HG03354 (cell line): ENCODE measurements at regions not wholly inside any gene's neighbourhood (a gene's known extent, or its start where the extent isn't known, plus 50 kb on each side); places are given as distances from the start of the nearest gene placed in this dataset.

ENCODE experiments used
- ATAC-seq: cut with Tn5 transposase; IDR thresholded peaks from one replicate; pipeline ENCODE4 v1.9.1; 2021; ENCODE audit warnings: mild to moderate bottlenecking; ENCODE audit not compliant: unreplicated experiment, poor library complexity, severe bottlenecking

DNA sequence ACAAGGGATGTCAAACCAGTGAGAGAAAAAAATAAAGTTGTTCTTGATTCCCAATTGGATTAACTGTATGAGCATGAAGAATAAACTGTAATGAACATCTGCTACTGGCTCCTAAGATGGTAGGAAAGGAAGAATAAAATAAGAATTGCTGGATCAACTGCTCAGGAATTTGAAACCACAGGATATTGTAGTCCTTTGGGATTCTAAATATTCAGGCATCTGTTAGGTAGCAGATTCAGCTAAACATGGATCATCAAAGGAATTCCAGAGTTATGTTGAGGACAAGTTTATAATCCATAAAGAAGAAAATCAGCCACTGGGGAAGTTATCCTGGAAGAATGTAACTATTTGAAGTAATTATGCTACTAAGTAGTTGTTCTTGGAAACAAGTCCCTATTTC lies 65.8 kb downstream of the ISL1 start:
- ATAC-seq: no peak

DNA sequence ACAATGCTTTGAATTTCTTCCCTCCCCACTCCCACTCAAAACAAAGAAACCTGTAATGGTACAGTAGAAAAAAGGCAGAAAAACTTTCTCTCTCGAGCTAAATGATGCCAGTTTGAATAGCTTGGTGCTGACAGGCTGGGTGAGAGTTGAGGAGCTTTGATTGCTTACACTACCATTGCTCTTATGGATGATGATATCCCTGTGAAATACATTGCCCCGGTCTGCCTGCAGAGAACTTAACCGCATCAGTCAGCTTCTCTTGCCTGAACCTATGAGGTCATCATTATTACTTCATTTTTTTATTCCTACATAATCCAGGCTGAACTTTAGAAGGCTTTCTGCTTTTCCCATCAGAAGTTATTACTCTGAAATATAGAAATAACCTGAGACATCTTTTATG lies 69.3 kb downstream of the ISL1 start:
- ATAC-seq: no peak

DNA sequence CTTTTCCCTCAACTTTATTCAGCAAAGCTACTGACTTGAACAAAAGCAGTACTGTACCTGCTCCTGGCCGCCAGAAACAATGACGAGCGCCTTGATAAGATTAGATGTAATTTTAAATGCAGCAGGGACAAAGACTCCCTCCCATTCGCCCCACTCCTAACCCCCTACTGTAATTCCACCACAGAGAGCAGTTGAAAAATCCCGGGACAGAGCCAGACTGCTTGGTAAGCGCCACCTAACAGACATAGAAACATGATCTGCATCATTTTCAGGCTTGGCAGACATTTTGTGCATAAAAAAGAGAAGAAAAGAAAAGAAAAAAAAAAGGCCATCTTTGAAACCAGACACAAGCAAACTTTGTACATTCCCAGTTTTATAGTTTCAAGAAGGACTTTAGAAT lies 81.9 kb downstream of the ISL1 start:
- no peak for ATAC-seq

DNA sequence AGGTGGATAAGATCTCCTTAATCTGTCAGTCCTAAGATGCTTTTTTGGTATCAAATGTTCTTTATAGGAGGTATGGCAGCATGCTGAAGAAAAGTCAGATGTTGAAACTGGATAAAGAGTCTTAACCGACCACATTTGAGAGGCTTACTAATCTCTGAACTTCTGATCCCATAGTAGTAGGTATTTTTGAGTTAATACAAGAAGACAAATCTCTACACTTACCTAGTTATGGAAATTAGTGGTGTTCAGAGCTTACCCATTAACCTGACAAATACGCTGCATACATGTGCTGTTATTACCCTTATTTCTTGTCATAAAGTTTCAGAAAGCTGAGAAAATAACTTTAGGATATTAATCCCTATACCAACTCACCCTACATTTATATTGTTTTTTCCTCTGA lies 83.0 kb downstream of the ISL1 start:
- no peak for ATAC-seq

DNA sequence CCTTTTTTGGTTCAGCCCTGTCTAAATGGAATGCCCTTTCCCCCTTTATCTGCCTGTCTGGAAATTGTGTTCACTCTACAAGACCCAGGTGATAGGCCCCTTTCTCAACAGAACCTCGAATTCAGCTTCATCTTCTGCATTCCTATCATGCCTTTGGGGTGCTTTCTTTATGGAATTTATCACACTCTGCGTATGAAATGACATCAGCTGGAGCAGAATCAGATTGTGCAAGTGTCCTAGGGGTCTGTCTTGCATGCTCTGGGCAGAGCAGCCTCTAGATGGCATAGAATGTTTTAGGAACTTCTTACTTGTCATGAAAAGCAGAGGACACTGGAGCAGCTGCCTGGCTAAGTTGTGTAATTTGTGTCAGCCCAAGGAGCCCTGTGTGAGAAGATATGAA lies 84.9 kb downstream of the ISL1 start:
- ATAC-seq: no peak

DNA sequence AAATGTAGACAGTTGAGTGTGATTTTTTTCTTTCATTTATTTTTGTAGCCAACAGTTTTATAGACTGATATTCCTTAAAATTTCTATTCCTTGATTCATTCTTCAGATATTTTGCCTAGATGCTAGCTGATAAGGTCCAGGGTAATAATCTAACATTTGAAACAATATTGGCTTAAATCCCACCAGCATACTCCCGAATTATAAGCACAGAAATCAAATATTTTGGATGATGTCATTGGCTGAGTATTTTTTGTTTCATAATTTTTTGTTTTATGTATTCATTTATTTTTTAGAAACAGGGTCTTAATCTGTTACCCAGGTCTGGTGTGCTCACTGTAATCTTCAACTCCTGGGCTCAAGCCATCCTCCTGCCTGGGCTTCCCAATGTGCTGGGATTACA lies 88.4 kb downstream of the ISL1 start:
- no peak for ATAC-seq

DNA sequence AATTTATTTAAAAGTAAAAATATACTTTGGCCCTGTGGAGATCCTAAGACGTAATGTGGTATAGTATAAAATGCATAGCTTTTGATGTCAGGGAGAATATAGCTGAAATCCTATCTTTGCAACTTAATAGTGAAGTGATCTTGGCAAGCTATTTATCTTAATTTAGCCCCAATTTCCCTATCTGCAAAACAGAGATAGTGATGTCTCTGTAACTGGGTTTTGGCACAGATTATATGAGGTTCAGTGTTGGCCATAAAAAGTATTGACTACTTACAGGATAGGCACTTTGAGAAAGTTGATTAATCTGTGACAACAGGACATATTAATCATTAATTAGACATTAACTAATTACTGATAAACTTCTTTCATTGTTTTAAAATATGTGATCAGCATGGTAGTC lies 89.2 kb downstream of the ISL1 start:
- no peak for ATAC-seq

DNA sequence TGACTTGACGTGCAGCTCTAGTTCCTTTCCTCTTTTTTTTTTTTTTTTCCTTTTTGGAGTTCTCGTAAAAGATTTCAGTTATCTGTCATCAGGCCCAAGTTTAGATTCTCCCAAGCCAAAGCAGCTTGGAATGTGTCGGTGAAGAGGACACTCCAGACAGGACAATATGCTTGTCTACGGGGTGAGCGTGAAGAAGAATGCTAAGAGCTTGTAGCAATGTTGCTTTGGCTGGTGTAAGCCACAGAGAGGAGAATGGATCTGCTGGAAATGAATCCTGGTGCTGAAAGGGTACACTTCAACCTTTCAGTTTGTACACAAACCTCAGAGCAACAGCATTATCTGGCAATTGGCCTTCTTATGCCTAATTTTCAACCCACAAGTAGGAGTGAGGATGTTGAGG lies 92.4 kb downstream of the ISL1 start:
- no peak for ATAC-seq

DNA sequence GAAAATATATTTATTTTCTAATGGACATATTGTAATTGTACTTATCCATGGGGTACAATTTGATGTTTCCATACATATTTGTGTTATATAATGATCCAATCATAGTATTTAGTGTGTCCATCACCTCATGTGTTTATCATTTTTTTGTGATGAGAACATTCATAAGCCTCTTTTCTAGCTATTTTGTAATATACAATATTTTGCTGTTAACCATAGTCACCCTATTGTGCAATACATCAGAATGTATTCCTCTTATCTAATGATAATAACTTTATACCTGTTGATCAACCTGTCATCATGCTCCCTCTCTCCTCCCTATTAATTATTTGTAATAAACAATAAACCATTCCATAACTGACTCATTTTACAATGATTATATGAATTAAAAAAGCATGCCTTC lies 93.2 kb downstream of the ISL1 start:
- ATAC-seq: no peak

DNA sequence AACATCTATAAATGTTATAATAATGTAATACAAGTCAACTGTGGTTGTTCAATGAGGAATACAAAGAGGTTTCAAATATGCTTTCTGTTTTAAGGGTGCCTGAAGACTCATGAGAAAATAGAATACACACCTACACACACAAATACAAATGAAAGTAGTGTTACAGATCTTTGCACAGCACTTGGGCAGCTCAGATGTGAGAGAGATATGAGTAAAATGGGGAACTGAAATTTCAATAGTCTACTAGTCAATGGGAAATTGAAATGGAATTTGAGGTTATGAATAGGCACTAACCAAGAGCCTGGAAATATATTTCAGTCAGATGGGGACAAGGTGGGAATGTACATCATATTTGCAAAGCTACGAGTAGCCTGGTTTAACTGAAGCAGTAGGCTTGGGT lies 96.6 kb downstream of the ISL1 start:
- ATAC-seq: peak; percentile 73

DNA sequence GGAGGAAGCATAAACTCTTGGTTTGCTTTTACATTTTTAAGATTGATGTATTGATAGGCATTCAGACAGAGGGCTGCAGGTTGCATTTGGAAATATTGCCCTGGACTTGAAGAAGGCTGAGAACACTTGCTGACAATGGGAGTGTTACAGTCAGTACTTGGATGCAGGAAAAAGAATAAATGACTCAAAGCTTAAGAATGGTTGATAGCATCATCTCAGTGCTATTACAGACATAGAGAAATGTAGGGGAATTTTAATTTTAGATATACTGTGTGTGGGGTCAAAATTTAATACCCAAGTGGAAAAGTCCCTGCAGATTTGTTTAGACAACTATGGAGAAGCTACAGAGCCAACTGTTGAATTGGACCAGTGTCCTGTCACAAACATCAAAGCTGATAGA lies 101.1 kb downstream of the ISL1 start:
- ATAC-seq: no peak

DNA sequence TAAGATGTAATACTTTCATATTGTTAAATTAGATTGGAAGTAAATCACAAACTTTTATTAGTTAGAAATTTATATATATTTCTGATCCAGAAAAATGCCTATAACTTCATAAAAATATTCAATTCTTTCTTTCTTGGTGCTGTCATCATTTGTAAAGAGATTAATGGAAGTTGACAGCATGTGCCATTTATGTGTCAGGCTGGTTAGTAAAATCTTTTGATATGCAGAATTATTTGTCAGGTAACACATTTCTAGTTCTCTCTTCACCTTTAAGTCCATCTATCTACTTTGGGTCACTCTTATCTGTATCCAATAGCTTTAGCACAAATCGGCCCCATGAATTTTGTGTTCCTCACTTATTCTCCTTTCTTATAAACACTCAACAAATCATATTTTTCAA lies 102.9 kb downstream of the ISL1 start:
- ATAC-seq: no peak

DNA sequence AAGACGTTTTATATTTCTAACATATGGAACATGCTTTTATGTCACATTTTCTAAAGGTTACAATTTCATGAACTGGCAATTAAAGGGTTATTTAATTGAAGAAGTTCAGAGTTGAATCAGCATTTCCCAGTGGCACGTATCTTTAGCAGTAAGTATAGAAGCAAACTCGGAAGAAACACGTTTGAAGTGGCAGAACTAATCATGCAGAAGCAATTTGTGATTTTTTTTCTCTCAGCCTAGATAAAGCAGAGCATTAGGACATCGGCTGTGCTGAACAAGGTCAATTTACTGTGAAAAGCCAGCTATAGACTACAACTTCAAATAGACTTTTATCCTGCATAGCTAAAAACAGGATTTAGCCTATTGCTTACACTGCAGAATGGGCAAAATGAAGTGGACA lies 104.7 kb downstream of the ISL1 start:
- no peak for ATAC-seq

DNA sequence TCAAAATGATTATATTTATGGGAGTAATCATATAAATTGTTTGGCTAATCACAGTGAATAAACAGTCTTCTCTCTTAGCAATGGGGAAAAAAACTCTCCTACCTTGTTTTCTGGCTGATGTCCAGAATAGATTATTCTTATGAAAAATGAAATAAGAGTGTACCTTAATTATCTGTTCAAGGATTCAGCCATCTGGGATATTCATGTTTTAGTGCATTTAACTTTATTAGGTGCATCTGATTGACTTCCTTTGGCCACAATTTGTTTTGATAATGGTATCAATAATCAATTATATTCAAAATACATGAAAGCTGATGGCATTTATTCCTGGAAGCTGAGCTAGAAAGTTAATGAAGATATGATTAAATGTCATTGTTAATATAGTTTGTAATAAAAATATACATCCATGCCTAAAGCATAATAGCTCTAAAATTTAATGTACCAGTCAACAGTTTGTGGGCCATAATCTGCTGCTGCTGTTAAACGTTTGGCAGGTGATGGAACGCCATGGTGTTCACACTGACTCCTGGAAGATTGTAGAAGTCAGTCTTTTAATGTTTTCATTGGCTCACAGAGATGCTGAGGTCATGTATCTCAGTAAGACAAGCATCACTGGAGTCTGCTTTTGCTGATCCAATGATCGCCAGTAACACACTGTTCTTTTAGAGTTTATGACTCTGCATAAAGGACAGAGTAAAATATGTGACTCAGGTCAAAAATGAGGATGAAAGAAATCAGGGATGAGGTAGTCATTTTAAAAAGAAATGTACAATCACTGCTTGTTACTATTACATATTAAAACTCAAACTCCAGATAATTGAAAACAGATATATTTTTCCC lies 105.8 kb downstream of the ISL1 start:
- no peak for ATAC-seq

DNA sequence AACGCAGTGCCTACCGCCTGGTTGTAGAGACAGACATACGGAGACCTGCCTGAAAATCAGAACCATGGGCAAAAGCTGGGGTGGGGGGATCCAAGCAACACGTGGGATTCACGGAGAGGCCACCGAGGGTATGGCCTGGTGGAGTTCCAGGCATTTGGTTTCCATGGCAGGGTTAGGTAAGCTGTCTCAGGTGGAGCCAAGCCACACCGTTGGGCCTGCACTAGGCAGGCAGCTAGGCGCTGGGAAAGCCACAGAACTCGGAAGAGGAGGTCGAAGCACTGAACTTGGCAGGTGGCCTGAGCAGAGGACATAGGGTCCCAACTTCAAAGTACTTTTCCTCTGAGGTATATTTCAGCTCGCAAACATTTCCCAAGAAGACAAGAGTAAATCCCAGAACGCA lies 111.6 kb downstream of the ISL1 start:
- no peak for ATAC-seq

DNA sequence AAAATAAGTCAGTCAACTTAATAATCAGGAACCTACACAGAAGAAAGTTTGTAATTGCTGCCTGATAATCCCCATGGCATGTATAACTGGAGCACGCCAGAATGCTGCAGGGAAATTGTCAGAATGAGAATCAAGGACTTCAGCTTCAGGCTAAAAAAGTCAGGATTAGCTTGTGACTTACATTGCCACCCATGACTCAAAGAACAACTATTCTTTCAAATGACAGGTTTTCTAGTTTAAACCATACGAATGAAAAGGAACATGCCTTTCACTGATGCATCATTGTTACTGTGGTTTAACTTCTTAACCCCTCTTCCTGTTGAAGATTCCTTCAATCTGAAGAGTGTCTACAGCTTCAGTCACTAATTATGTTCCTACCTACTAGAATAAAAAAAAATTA lies 112.4 kb downstream of the ISL1 start:
- no peak for ATAC-seq

DNA sequence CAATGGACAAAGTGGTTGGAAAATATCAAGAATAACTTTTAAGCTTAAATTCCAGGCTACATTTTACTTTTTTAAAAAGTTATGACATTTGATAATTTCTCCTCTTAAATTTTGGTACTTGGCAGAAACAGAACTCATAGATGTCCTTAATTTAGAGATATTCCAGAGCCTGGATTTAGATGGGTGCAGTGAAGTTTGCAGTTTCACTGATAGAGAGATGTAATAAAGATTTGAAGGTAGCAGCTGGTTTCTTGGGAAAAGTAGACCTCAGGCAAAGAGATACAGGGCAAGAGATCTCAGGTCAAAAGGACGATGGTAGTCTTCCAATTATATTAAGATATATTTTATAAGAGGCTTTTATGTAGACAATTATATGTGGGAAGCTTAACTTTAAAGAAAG lies 134.6 kb downstream of the ISL1 start:
- no peak for ATAC-seq

DNA sequence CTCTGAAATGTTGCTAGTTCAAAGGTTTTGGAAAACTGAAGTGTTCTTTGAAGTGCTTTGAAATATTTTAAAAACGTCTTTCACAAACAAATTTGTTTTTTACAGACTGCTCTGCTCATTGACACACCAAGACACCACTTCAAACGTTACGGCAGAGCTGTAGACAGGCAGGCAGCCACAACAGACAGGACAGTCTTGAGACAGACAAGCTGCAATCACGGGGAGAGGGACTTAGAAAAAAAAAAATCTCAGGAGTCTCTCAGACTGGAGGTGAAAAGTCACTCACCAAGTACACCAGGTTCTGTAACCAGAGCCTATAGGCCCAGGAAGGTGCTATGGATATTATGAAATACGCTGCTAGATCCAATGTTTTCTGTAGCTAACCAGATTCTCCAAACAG lies 135.4 kb downstream of the ISL1 start:
- ATAC-seq: no peak

DNA sequence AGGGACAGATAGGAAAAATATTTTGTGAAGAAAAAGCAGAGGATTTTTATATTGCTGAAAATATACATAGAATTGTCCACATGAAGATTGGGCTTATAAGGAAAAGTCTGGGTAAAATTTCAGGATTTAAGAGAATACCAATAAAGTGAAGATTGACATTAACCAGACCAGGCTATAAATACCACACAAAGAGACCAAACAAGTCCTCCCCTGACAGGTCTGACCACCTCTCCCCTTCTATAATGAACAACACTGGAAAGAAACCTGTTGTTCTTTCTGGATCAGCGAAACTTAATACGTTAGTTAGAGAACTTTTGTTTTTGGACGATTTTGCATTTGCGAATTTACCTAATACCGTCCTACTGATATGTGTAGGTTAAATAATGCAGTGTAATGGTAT lies 138.3 kb downstream of the ISL1 start:
- ATAC-seq: no peak

DNA sequence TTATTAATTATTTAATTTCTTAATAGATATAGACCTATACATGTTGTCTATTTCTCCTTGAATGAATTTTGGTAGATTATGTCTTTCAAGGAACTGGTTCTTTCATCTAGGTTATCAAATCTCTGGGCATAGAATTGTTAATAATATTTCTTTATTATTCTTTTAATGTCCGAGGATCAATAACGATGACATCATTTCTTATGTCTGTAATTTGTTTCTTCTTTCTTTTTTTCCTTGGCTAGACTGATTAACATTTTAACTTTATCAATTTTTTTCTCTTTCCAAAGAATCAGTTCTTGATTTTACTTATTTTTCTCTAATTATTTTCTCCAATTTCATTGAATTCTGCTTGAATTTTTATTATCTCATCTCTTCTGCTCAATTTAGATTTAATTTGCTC lies 156.0 kb downstream of the ISL1 start:
- ATAC-seq: no peak

DNA sequence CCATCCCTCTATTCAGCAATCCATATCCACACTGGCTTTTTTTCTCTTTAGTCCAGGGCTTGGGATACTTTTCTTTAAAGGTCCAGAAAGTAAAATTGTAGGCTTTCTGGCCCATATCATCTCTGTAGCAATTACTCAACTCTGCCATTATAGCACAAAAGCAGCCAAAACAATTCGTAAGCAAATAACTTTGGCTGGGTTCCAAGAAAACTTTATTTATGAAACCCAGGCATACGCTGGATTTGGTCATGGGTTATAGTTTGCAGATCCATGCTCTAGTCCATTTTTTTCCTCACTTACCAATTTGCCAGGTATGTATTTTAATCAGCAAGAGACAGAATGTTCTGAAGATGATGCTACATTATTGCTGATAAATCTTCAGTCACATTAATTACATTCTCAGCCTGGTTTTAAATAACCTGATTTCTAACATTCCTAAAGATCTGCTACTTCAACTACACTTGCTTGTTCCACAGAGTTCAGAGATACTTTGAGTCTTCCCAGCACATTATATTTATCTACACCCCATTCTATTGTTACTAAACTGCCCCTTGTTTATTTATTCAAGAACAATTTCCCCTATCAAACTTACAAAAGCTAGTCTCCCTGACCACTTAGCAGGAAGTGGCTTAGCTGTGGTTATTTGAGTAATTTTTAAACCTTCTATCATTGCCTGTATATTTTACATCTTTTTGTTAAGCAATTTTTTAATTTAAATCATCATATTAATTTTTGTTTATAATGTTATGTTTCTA lies 161.0 kb downstream of the ISL1 start:
- no peak for ATAC-seq
